SK-N-SH (cell line): ENCODE measurements at regions not wholly inside any gene's neighbourhood (a gene's known extent, or its start where the extent isn't known, plus 50 kb on each side); places are given as distances from the start of the nearest gene placed in this dataset.

Source experiments
- CTCF ChIA-PET: fragments of 300-600, 350-600 bp; formaldehyde crosslinking; extraction: SDS; loops from one replicate; lab custom pipeline; 2021; lab: Yijun Ruan, JAX
- POLR2A ChIA-PET: fragments of 350-600 bp; sonication (Branson Sonifier 250); formaldehyde crosslinking; extraction: SDS; loops from one replicate; lab custom pipeline; 2020; ENCODE audit warnings: antibody characterized with exemption, inconsistent platforms; lab: Yijun Ruan, JAX
- DNase-seq: peaks from one replicate; pipeline ENCODE4 v3.0.0; 2012
- H2AFZ ChIP-seq: fragments of 200-600 bp; sonication (generic); 2 replicates; pipeline ENCODE4 v1.8.1; 2016; ENCODE audit warnings: antibody characterized with exemption, mild to moderate bottlenecking, low read depth
- H3F3A ChIP-seq: fragments of 200-600 bp; sonication (generic); replicated peaks from 2 replicates; pipeline ENCODE3; 2016; ENCODE audit warnings: antibody characterized with exemption, mild to moderate bottlenecking; ENCODE audit not compliant: insufficient read depth
- H3K27ac ChIP-seq, 2 experiments: fragments of 200-500 bp in 1 of 2; fragments of 200-600 bp in 1 of 2; sonication (Bioruptor generic) in 1 of 2; sonication (generic), shearing (Covaris generic) in 1 of 2; 2 replicates each; pipeline versions ENCODE4 v1.5.1 to v1.6.1; 2014 to 2016; ENCODE audit warnings: low read depth in 2 of 2, inconsistent platforms in 1 of 2, low read length in 1 of 2, mild to moderate bottlenecking in 1 of 2, mixed read lengths in 1 of 2
- H3K27me3 ChIP-seq: fragments of 200-600 bp; sonication (generic), shearing (Covaris generic); 2 replicates; pipeline ENCODE4 v1.6.1; 2016; ENCODE audit warnings: mixed run types; ENCODE audit not compliant: insufficient read depth
- H3K36me3 ChIP-seq, 2 experiments: fragments of 200-500 bp in 1 of 2; fragments of 200-600 bp in 1 of 2; sonication (Bioruptor generic) in 1 of 2; sonication (generic) in 1 of 2; replicated peaks in 1 of 2; 2 replicates each; pipeline versions ENCODE3 to v1.5.1; 2014 to 2016; ENCODE audit warnings: low read length in 1 of 2, mild to moderate bottlenecking in 1 of 2; ENCODE audit not compliant: insufficient read depth in 2 of 2, control insufficient read depth in 1 of 2
- H3K4me1 ChIP-seq, 2 experiments: fragments of 200-500 bp in 1 of 2; fragments of 200-600 bp in 1 of 2; sonication (Bioruptor generic) in 1 of 2; sonication (generic), shearing (Covaris generic) in 1 of 2; 2 replicates each; pipeline versions ENCODE4 v1.5.1 to v1.6.1; 2014 to 2016; ENCODE audit warnings: low read depth in 1 of 2, low read length in 1 of 2, mixed run types in 1 of 2; ENCODE audit not compliant: insufficient read depth in 2 of 2, control insufficient read depth in 1 of 2
- H3K4me2 ChIP-seq: fragments of 200-600 bp; sonication (generic), shearing (Covaris generic); 2 replicates; pipeline ENCODE4 v1.6.1; 2017; ENCODE audit warnings: mixed run types
- H3K4me3 ChIP-seq, 2 experiments: fragments of 200-500 bp in 1 of 2; fragments of 200-600 bp in 1 of 2; sonication (Bioruptor generic) in 1 of 2; sonication (generic), shearing (Covaris generic) in 1 of 2; 2 replicates each; pipeline versions ENCODE4 v1.5.1 to v1.8.1; 2014 to 2016; ENCODE audit warnings: low read depth in 2 of 2, inconsistent platforms in 1 of 2, low read length in 1 of 2, mild to moderate bottlenecking in 1 of 2, mixed read lengths in 1 of 2, moderate library complexity in 1 of 2
- H3K79me2 ChIP-seq: fragments of 200-600 bp; sonication (generic); 2 replicates; pipeline ENCODE4 v1.8.1; 2017; ENCODE audit warnings: mild to moderate bottlenecking; ENCODE audit not compliant: insufficient read depth
- H3K9ac ChIP-seq: fragments of 200-600 bp; sonication (generic); 2 replicates; pipeline ENCODE4 v1.6.1; 2017; ENCODE audit warnings: mixed run types
- H3K9me2 ChIP-seq: fragments of 200-600 bp; sonication (generic); 2 replicates; pipeline ENCODE4 v1.6.1; 2017; ENCODE audit warnings: mixed run types
- H3K9me3 ChIP-seq: fragments of 200-600 bp; sonication (generic); 2 replicates; pipeline ENCODE4 v1.6.1; 2017; ENCODE audit warnings: mixed run types, mild to moderate bottlenecking, moderate library complexity
- H4K20me1 ChIP-seq: fragments of 200-600 bp; sonication (generic); 2 replicates; pipeline ENCODE4 v1.6.1; 2017; ENCODE audit warnings: mild to moderate bottlenecking, mixed run types; ENCODE audit not compliant: insufficient read depth
- CHD2 ChIP-seq: fragments of 150-350 bp; IDR thresholded peaks from 2 replicates; pipeline ENCODE4 v1.6.1; 2018; ENCODE audit warnings: low read length; ENCODE audit not compliant: partially characterized antibody
- ELF1 ChIP-seq: IDR thresholded peaks from 2 replicates; pipeline ENCODE4 v1.4.0; 2012
- GABPA ChIP-seq: IDR thresholded peaks from 2 replicates; pipeline ENCODE4 v1.4.0; 2012; ENCODE audit warnings: low read depth, mild to moderate bottlenecking
- MAX ChIP-seq: IDR thresholded peaks from 2 replicates; pipeline ENCODE4 v1.4.0; 2012; ENCODE audit warnings: low read depth
- MXI1 ChIP-seq: IDR thresholded peaks from 2 replicates; pipeline ENCODE4 v1.6.1; 2012; ENCODE audit warnings: mild to moderate bottlenecking, low read depth, low read length, improper control_type of control experiment
- NRF1 ChIP-seq: IDR thresholded peaks from 2 replicates; pipeline ENCODE4 v1.6.1; 2012; ENCODE audit warnings: low read depth, mild to moderate bottlenecking, low read length
- PBX3 ChIP-seq: IDR thresholded peaks from 2 replicates; pipeline ENCODE4; 2012
- RXRA ChIP-seq: IDR thresholded peaks from 2 replicates; pipeline ENCODE4 v1.4.0; 2012; ENCODE audit warnings: low read depth, mild to moderate bottlenecking, borderline replicate concordance
- SMC3 ChIP-seq: IDR thresholded peaks from 2 replicates; pipeline ENCODE4 v1.6.1; 2012; ENCODE audit warnings: low read depth, low read length, improper control_type of control experiment
- TCF12 ChIP-seq: IDR thresholded peaks from 2 replicates; pipeline ENCODE4 v1.4.0; 2012
- USF2 ChIP-seq: fragments of 150-350 bp; IDR thresholded peaks from 2 replicates; pipeline ENCODE4 v1.6.1; 2017; ENCODE audit warnings: antibody characterized with exemption, low read length, low read depth, borderline replicate concordance
- YY1 ChIP-seq: IDR thresholded peaks from 2 replicates; pipeline ENCODE4 v1.4.0; 2012; ENCODE audit warnings: low read depth, mild to moderate bottlenecking
- WGBS: methylation state at CpG from one replicate; pipeline ENCODE4 v1.1.6; 2017; ENCODE audit warnings: low lambda C conversion rate; 5-methylcytosine and 5-hydroxymethylcytosine counted together

- Histone ChIP-seq H3K4me2 (no peak overlapping the region), H3K9ac (no peak overlapping the region), H3K27me3 (no peaks in the 10 kb centered on the region), H3K27ac (no peak overlapping the region), H3K36me3 (no peaks in the 10 kb centered on the region), H3F3A (no peaks in the 10 kb centered on the region), H3K9me3 (peaks cover 4% of the 10 kb centered on the region; the same call in 1 of the 2 replicates), H3K4me1 (no peaks in the 10 kb centered on the region), H4K20me1 (no peaks in the 10 kb centered on the region), H2AFZ (no peak overlapping the region), H3K9me2 (no peaks in the 10 kb centered on the region), H3K4me3 (no peak overlapping the region), H3K79me2 (no peaks in the 10 kb centered on the region)
- CTCF ChIA-PET, result interaction anchor here (0.9 kb wide), 1 partner anchor 16 kb away, joined by 3 read pairs; no protein-coding TSS in a partner anchor
- TF ChIP-seq SMC3, result no peak
- WGBS, result 6% methylated on average over 2 of the region's 2 CpGs
- POLR2A ChIA-PET, result no interaction called here
- no peak for DNase-seq
These were observed 138.0 kb downstream of the DTWD1 start for GRCh38 chr15:49758856-49759255.

GRCh38 chr15:49760749-49761148 is 139.9 kb downstream of the DTWD1 start:
- CTCF ChIA-PET, result no interaction called here
- WGBS, result 9% methylated on average over 1 of the region's 1 CpG
- no peak for DNase-seq

More at GRCh38 chr15:49760749-49761148, 139.9 kb downstream of the DTWD1 start:
- Histone ChIP-seq H3K79me2 (no peaks in the 10 kb centered on the region), H3K27me3 (no peaks in the 10 kb centered on the region)
- TF ChIP-seq SMC3 (no peak), GABPA (no peak), NRF1 (no peak), PBX3 (no peak), MAX (no peak), ELF1 (no peak), RXRA (no peak), USF2 (no peak), CHD2 (no peak), MXI1 (no peak), YY1 (no peak), TCF12 (no peak)
- TF ChIP-seq, all 33 proteins: peak for 0
- POLR2A ChIA-PET, result no interaction called here
- no peaks in the 10 kb centered on the region for H3K36me3 ChIP-seq
- H2AFZ ChIP-seq, result no peak overlapping the region
- no peaks in the 10 kb centered on the region for H3F3A ChIP-seq
- no peak overlapping the region for H3K4me3 ChIP-seq
- no peak overlapping the region for H3K4me2 ChIP-seq
- H4K20me1 ChIP-seq, result no peaks in the 10 kb centered on the region
- no peak overlapping the region for H3K27ac ChIP-seq
- H3K4me1 ChIP-seq, result no peaks in the 10 kb centered on the region
- no peak overlapping the region for H3K9ac ChIP-seq
- H3K9me2 ChIP-seq, result no peaks in the 10 kb centered on the region
- H3K9me3 ChIP-seq, result peaks cover 4% of the 10 kb centered on the region; the same call in 1 of the 2 replicates
